GF-D8 (cell line): ENCODE measurements at regions not wholly inside any gene's neighbourhood (a gene's known extent, or its start where the extent isn't known, plus 50 kb on each side); places are given as distances from the start of the nearest gene placed in this dataset.
"Not testable (repeated sequence)": the region's sequence is repeated elsewhere in the genome, so short reads cannot be mapped to it uniquely, and the experiment has no call there.

ENCODE experiments used
- DNase-seq: peaks from one replicate; lab custom pipeline; 2025; lab: John Stamatoyannopoulos, UW

GRCh38 chr4:23022032-23022431, 329.3 kb downstream of the GBA3 start:
- no peak for DNase-seq

- DNase-seq, result no peak
Observed at GRCh38 chr4:23021040-23021439, 328.3 kb downstream of the GBA3 start.

GRCh38 chr4:23020399-23020798, 327.7 kb downstream of the GBA3 start:
- not testable (repeated sequence) for DNase-seq

- no peak for DNase-seq
Observed at GRCh38 chr4:23016981-23017380, 324.2 kb downstream of the GBA3 start.

GRCh38 chr4:23015821-23016220, 323.1 kb downstream of the GBA3 start:
- no peak for DNase-seq

GRCh38 chr4:23009093-23009492, 316.4 kb downstream of the GBA3 start:
- no peak for DNase-seq

- DNase-seq, result no peak
Observed at GRCh38 chr4:23006756-23007155, 314.0 kb downstream of the GBA3 start.

- no peak for DNase-seq
Observed at GRCh38 chr4:23005691-23006090, 313.0 kb downstream of the GBA3 start.

- no peak for DNase-seq
Observed at GRCh38 chr4:23001478-23001877, 308.7 kb downstream of the GBA3 start.

GRCh38 chr4:22999419-22999818, 306.7 kb downstream of the GBA3 start:
- no peak for DNase-seq

GRCh38 chr4:22997358-22998224, 304.9 kb downstream of the GBA3 start:
- DNase-seq, result no peak

GRCh38 chr4:22991576-22991975, 298.8 kb downstream of the GBA3 start:
- no peak for DNase-seq

- DNase-seq, result no peak
Observed at GRCh38 chr4:22988526-22988925, 295.8 kb downstream of the GBA3 start.

- no peak for DNase-seq
Observed at GRCh38 chr4:22987870-22988269, 295.1 kb downstream of the GBA3 start.

- no peak for DNase-seq
Observed at GRCh38 chr4:22986881-22987280, 294.1 kb downstream of the GBA3 start.

- no peak for DNase-seq
Observed at GRCh38 chr4:22986262-22986661, 293.5 kb downstream of the GBA3 start.

- no peak for DNase-seq
Observed at GRCh38 chr4:22984390-22984789, 291.7 kb downstream of the GBA3 start.

GRCh38 chr4:22978656-22979055, 285.9 kb downstream of the GBA3 start:
- no peak for DNase-seq

- no peak for DNase-seq
Observed at GRCh38 chr4:22970665-22971064, 277.9 kb downstream of the GBA3 start.

- no peak for DNase-seq
Observed at GRCh38 chr4:22969287-22969896, 276.7 kb downstream of the GBA3 start.

- no peak for DNase-seq
Observed at GRCh38 chr4:22962295-22962694, 269.6 kb downstream of the GBA3 start.

GRCh38 chr4:22959483-22959882, 266.7 kb downstream of the GBA3 start:
- DNase-seq, result no peak

GRCh38 chr4:22957774-22958309, 265.1 kb downstream of the GBA3 start:
- DNase-seq, result no peak
